Endothelial cell (in vitro differentiated cells): ENCODE measurements at regions not wholly inside any gene's neighbourhood (a gene's known extent, or its start where the extent isn't known, plus 50 kb on each side); places are given as distances from the start of the nearest gene placed in this dataset.
"Not testable (repeated sequence)": the region's sequence is repeated elsewhere in the genome, so short reads cannot be mapped to it uniquely, and the experiment has no call there.

Experiments used
- DNase-seq: peaks from one replicate; pipeline ENCODE4 v3.0.0; 2021; ENCODE audit warnings: low spot score
- H3K27ac Mint-ChIP-seq: one replicate; pipeline ENCODE4 v1.8.0; 2021; ENCODE audit warnings: mixed read lengths, inconsistent platforms; ENCODE audit not compliant: unreplicated experiment
- H3K27me3 Mint-ChIP-seq: one replicate; pipeline ENCODE4 v1.8.0; 2021; ENCODE audit warnings: mild to moderate bottlenecking, moderate library complexity, mixed read lengths, inconsistent platforms; ENCODE audit not compliant: unreplicated experiment
- H3K36me3 Mint-ChIP-seq: one replicate; pipeline ENCODE4 v1.8.0; 2021; ENCODE audit warnings: mild to moderate bottlenecking, low read depth, mixed read lengths, inconsistent platforms; ENCODE audit not compliant: unreplicated experiment
- H3K4me1 Mint-ChIP-seq: one replicate; pipeline ENCODE4 v1.8.0; 2021; ENCODE audit warnings: mild to moderate bottlenecking, mixed read lengths, inconsistent platforms; ENCODE audit not compliant: unreplicated experiment
- H3K4me3 Mint-ChIP-seq: one replicate; pipeline ENCODE4 v1.8.0; 2021; ENCODE audit warnings: mild to moderate bottlenecking, mixed read lengths, inconsistent platforms; ENCODE audit not compliant: unreplicated experiment
- H3K9me3 Mint-ChIP-seq: one replicate; pipeline ENCODE4 v1.8.0; 2021; ENCODE audit warnings: mixed read lengths, inconsistent platforms; ENCODE audit not compliant: unreplicated experiment
- CTCF ChIP-seq: fragments of 200-600 bp; sonication (generic); IDR thresholded peaks from one replicate; pipeline ENCODE4 v1.5.0; 2021; ENCODE audit warnings: antibody characterized with exemption; ENCODE audit not compliant: unreplicated experiment

- Mint-ChIP-seq H3K27me3 (no peaks in the 10 kb centered on the region), H3K36me3 (no peaks in the 10 kb centered on the region), H3K27ac (no peak overlapping the region), H3K4me1 (no peaks in the 10 kb centered on the region), H3K9me3 (no peaks in the 10 kb centered on the region), H3K4me3 (peak overlapping the region; percentile 56)
- peak; percentile 51 for DNase-seq
- TF ChIP-seq CTCF: peak; percentile 85
Observed at GRCh38 chr21:36260030-36260787, 59.8 kb upstream of the MORC3 start.

- no peak overlapping the region for H3K4me3 Mint-ChIP-seq
- H3K27ac Mint-ChIP-seq: no peak overlapping the region
Observed at GRCh38 chr21:36260802-36261201, 59.2 kb upstream of the MORC3 start.

GRCh38 chr21:36261459-36261858, 58.5 kb upstream of the MORC3 start:
- H3K4me1 Mint-ChIP-seq: no peaks in the 10 kb centered on the region
- no peak overlapping the region for H3K27ac Mint-ChIP-seq
- TF ChIP-seq CTCF: no peak
- no peak for DNase-seq
- H3K4me3 Mint-ChIP-seq: no peak overlapping the region
- H3K9me3 Mint-ChIP-seq: no peaks in the 10 kb centered on the region
- H3K36me3 Mint-ChIP-seq: no peaks in the 10 kb centered on the region
- H3K27me3 Mint-ChIP-seq: no peaks in the 10 kb centered on the region

More at GRCh38 chr21:36260802-36261201, 59.2 kb upstream of the MORC3 start:
- peak; percentile 2 for TF ChIP-seq CTCF
- Mint-ChIP-seq H3K9me3 (no peaks in the 10 kb centered on the region), H3K36me3 (no peaks in the 10 kb centered on the region), H3K27me3 (no peaks in the 10 kb centered on the region), H3K4me1 (no peaks in the 10 kb centered on the region)
- no peak for DNase-seq

- no peak for DNase-seq
- Mint-ChIP-seq H3K36me3 (peaks cover 6% of the 10 kb centered on the region), H3K9me3 (no peaks in the 10 kb centered on the region), H3K4me3 (no peak overlapping the region), H3K27me3 (no peaks in the 10 kb centered on the region), H3K27ac (no peak overlapping the region), H3K4me1 (no peaks in the 10 kb centered on the region)
- no peak for TF ChIP-seq CTCF
Observed at GRCh38 chr21:36263797-36264196, 56.2 kb upstream of the MORC3 start.

- Mint-ChIP-seq H3K27me3 (no peaks in the 10 kb centered on the region), H3K9me3 (no peaks in the 10 kb centered on the region), H3K4me1 (peaks cover 4% of the 10 kb centered on the region), H3K4me3 (no peak overlapping the region), H3K27ac (no peak overlapping the region), H3K36me3 (peaks cover 6% of the 10 kb centered on the region)
- TF ChIP-seq CTCF: no peak
- no peak for DNase-seq
Observed at GRCh38 chr21:36265431-36265830, 54.6 kb upstream of the MORC3 start.

- not testable (repeated sequence) for DNase-seq, H3K9me3 Mint-ChIP-seq, H3K36me3 Mint-ChIP-seq, H3K27ac Mint-ChIP-seq, H3K4me1 Mint-ChIP-seq, H3K27me3 Mint-ChIP-seq
- peak overlapping the region; percentile 37 for H3K4me3 Mint-ChIP-seq
Observed at GRCh38 chr21:36267828-36268227, 52.2 kb upstream of the MORC3 start.

- not testable (repeated sequence) for H3K27me3 Mint-ChIP-seq, H3K4me1 Mint-ChIP-seq, H3K27ac Mint-ChIP-seq, H3K36me3 Mint-ChIP-seq, H3K9me3 Mint-ChIP-seq, DNase-seq, H3K4me3 Mint-ChIP-seq
Observed at GRCh38 chr21:36268264-36268663, 51.7 kb upstream of the MORC3 start.
